ENCODE measurements at regions not wholly inside any gene's neighbourhood (a gene's known extent, or its start where the extent isn't known, plus 50 kb on each side); places are given as distances from the start of the nearest gene placed in this dataset.

DNA sequence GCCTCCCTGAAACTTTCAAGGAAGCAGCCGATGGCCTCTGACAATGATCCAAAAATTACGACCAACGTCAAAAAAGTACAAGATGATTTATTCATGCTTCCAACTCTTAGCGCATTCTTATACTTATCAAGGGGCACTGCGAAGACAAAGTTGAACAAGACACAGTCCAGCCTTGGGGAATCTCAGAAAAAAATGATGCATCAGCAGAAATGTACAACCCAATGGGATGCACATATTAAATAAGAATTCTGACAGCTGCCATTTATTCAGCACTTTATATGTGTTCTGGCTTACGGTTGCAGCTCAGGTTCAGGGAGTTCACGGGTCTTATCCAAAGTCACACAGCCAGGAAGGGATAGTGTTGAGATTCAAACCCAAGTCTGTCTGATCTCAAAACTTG lies 96.0 kb upstream of the CPLX2 start:
- no peak for TF ChIP-seq CTCF (IDR thresholded peaks at IDR 0.05)
- 84 to 92% methylated on average over 7 of the region's 7 CpGs for WGBS, 2 donors

GRCh38 chr5:175778951-175779503 lies 92.4 kb upstream of the CPLX2 start:
- Histone ChIP-seq H3K9me3 (no peaks in the 10 kb centered on the region), H3K4me1 (no peaks in the 10 kb centered on the region), H3K4me3 (no peak overlapping the region), H3K27me3 (peaks cover 0 to 31% (median 14%) of the 10 kb centered on the region in 7 donors), H3K27ac (no peak overlapping the region), H3K36me3 (no peaks in the 10 kb centered on the region)
- peak in 5 of 8 donors; percentile 33 to 65 (median 46) for ATAC-seq
- intact Hi-C loops (cut with DNase I), result no loop called here
- no peak for TF ChIP-seq CTCF (IDR thresholded peaks at IDR 0.05)
- DNase-seq, result peak; percentile 17 to 55
- WGBS, 2 donors, result 49 to 53% methylated on average over 7 of the region's 7 CpGs

More for the DNA sequence above, 96.0 kb upstream of the CPLX2 start:
- no peaks in the 10 kb centered on the region for H3K36me3 ChIP-seq
- H3K9me3 ChIP-seq, result no peaks in the 10 kb centered on the region
- no peak for DNase-seq
- no peak overlapping the region for H3K27ac ChIP-seq
- H3K4me3 ChIP-seq, result no peak overlapping the region
- intact Hi-C loops (cut with DNase I), result no loop called here
- H3K4me1 ChIP-seq, result peaks cover 0 to 5% (median 0%) of the 10 kb centered on the region in 9 donors
- ATAC-seq, result no peak
- H3K27me3 ChIP-seq, result peaks cover 0 to 56% (median 49%) of the 10 kb centered on the region in 7 donors

DNA sequence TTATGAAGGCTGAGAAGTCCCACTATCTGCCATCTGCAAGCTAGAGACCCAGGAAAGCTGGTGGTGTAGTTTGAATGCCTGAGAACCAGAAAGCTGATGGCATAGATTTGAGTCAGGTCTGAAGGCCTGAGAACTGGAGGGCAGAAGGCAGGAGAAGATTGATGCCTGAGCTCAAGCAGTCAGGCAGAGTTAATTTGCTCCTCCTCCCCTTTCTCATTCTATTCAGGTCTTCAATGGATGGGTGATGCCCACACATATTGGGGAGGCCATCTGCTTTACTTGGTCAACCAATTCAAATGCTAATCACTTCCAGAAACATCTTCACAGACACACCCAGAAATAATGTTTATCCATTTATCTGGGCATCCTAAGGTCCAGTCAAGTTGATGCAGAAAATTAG lies 87.6 kb upstream of the CPLX2 start:
- Histone ChIP-seq H3K27ac (no peak overlapping the region), H3K36me3 (no peaks in the 10 kb centered on the region), H3K9me3 (no peaks in the 10 kb centered on the region), H3K4me3 (no peak overlapping the region), H3K4me1 (no peaks in the 10 kb centered on the region), H3K27me3 (peaks cover 0 to 33% (median 13%) of the 10 kb centered on the region in 7 donors)
- no peak for TF ChIP-seq CTCF (IDR thresholded peaks at IDR 0.05)
- intact Hi-C loops (cut with DNase I), result no loop called here
- no peak for DNase-seq
- no peak for ATAC-seq

DNA sequence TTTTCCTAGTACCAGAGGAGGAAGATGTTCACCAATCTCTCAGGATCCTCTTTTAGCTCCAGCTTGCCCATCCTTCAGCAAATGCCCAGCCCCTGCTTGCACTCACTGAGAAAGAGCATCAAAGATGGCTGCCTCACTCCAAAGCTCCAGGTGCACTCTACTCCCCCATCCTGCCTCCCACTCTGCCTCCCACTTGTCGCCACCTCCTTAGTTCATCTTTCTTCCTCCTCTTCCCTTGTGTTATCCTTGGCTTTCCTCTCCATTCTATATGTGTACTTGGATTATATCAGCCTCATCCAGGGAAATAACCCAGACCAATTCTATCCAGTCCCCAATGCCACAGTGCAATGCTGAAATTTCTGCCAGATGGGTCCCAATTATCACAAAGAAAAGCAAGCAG lies 87.1 kb upstream of the CPLX2 start:
- DNase-seq (no peak), ATAC-seq (no peak)
- Histone ChIP-seq H3K36me3 (no peaks in the 10 kb centered on the region), H3K27ac (no peak overlapping the region), H3K4me3 (no peak overlapping the region), H3K9me3 (no peaks in the 10 kb centered on the region), H3K27me3 (peaks cover 0 to 36% (median 15%) of the 10 kb centered on the region in 7 donors), H3K4me1 (no peaks in the 10 kb centered on the region)
- TF ChIP-seq CTCF (IDR thresholded peaks at IDR 0.05), result no peak
- 69% methylated on average over 1 of the region's 1 CpG for WGBS, 2 donors
- intact Hi-C loops (cut with DNase I), result no loop called here

Measured in heart right ventricle (tissue), 16 donors.